Stimulated activated memory B cell treated with anti-CD40 and anti-IgM and Interleukin-4, amounts not matched to agents 10 μg/mL and 1 μg/mL and 100 μg/mL, for 72 hours (primary cell): ENCODE measurements at regions not wholly inside any gene's neighbourhood (a gene's known extent, or its start where the extent isn't known, plus 50 kb on each side); places are given as distances from the start of the nearest gene placed in this dataset.

ENCODE experiments used
- ATAC-seq: fragments of 150-1000 bp; cut with Tn5 transposase; 2 replicates; pipeline ENCODE4 v1.10.0; 2021
- H3K27ac Mint-ChIP-seq: one replicate; pipeline ENCODE4 v1.8.0; 2022; ENCODE audit warnings: mild to moderate bottlenecking, mixed read lengths
- H3K27me3 Mint-ChIP-seq: one replicate; pipeline ENCODE4 v1.8.0; 2022; ENCODE audit warnings: mixed read lengths
- H3K36me3 Mint-ChIP-seq: one replicate; pipeline ENCODE4 v1.8.0; 2022; ENCODE audit warnings: mixed read lengths
- H3K4me1 Mint-ChIP-seq: one replicate; pipeline ENCODE4 v1.8.0; 2022; ENCODE audit warnings: mixed read lengths
- H3K4me3 Mint-ChIP-seq: one replicate; pipeline ENCODE4 v1.8.0; 2022; ENCODE audit warnings: mild to moderate bottlenecking, moderate library complexity, mixed read lengths
- H3K9me3 Mint-ChIP-seq: one replicate; pipeline ENCODE4 v1.8.0; 2022; ENCODE audit warnings: mixed read lengths

DNA sequence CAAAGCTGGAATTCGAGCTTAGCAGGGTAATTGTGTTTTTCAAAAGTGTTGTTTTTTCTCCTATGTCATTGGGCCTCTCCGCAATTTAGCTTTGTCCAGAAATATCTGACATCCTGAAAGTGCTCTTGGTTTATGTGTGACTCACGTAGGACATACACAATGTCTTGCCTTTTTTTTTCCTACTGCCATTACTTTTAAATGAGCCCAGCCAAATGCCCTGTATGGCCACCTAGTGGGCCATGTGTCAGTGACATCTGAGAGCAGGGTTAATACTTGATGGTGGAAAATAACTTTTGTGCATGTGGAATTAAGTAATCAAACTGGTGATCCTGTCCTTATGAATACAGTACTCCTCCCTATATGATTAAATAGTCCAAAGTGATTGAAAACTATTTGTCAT is 1411.1 kb upstream of the TENM3 start:
- Mint-ChIP-seq H3K4me1 (no peaks in the 10 kb centered on the region), H3K27ac (no peak overlapping the region), H3K4me3 (no peak overlapping the region), H3K36me3 (no peaks in the 10 kb centered on the region), H3K9me3 (peaks cover 3% of the 10 kb centered on the region), H3K27me3 (no peaks in the 10 kb centered on the region)
- ATAC-seq = no peak

DNA sequence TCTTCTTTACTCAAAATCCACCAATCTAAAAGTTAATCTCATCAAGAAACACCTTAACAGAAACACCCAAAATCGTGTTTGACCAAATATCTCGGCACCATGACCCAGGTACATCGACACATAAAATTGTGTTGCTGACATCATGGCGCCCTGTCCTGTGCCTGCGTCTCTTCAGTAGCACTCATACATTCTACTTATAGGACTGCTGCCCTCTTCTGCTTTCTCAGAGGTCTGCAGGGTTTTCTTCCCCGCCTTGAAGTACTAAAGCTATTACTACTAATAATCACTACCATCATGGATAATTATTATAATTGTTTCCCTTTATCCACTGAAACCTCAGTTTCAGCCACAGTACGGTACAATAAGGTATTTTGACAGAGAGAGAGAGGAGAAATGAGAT is 1403.1 kb upstream of the TENM3 start:
- ATAC-seq = no peak
- no peak overlapping the region for H3K27ac Mint-ChIP-seq
- H3K4me1 Mint-ChIP-seq = no peaks in the 10 kb centered on the region
- no peak overlapping the region for H3K4me3 Mint-ChIP-seq
- H3K36me3 Mint-ChIP-seq = no peaks in the 10 kb centered on the region
- H3K9me3 Mint-ChIP-seq = peaks cover 3% of the 10 kb centered on the region
- no peaks in the 10 kb centered on the region for H3K27me3 Mint-ChIP-seq

DNA sequence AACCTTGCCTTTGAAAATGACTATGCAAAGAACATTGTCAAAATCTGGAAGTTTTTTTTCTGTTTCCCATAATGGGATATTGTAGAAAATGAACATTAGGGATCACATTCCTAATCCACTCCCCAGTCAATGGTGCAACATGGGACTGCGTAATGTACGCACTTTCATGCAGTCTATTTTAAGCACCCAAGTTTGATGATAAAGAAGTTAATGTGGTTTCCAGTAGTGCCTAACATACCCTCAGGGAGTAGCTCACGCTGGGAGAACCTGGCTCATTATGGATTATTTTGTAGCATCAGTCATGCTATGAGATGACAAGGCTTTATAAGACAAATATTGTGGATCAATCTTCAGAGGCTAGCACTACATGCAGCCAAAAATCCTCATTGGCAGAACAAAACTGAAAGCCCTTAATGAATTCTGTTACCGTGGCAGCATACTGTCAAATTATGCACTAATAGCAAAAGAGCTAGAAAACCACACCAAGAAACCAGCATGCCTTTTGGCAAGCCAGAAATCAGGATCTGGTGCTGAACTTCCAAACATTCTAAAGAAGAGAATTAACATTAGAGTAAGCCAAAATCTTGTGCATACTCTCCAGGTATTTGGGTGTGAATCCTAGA is 1392.8 kb upstream of the TENM3 start:
- ATAC-seq = no peak
- no peaks in the 10 kb centered on the region for H3K27me3 Mint-ChIP-seq
- H3K4me3 Mint-ChIP-seq = no peak overlapping the region

DNA sequence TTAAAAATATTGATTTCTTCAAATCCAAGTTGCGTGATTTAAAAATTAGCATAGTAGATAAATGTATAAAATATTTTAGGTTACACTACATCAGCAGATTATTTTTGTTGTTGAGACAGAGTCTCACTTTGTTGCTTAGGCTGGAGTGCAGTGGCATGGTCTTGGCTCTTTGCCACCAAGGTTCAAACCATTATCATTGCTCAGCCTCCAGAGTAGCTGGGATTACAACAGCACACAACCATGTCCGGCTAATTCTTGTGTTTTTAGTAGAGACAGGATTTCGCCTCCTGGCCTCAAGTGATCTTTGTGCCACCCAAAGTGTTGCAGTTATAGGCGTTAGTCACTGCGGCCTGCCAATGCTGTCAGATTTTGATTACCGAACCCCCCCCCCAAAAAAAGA is 1390.5 kb upstream of the TENM3 start:
- Mint-ChIP-seq H3K27me3 (no peaks in the 10 kb centered on the region), H3K9me3 (peaks cover 5% of the 10 kb centered on the region), H3K4me1 (no peaks in the 10 kb centered on the region), H3K27ac (no peak overlapping the region), H3K36me3 (no peaks in the 10 kb centered on the region), H3K4me3 (no peak overlapping the region)
- no peak for ATAC-seq

More for the DNA sequence above, 1392.8 kb upstream of the TENM3 start:
- Mint-ChIP-seq H3K9me3 (no peaks in the 10 kb centered on the region), H3K4me1 (no peaks in the 10 kb centered on the region), H3K27ac (no peak overlapping the region), H3K36me3 (no peaks in the 10 kb centered on the region)

DNA sequence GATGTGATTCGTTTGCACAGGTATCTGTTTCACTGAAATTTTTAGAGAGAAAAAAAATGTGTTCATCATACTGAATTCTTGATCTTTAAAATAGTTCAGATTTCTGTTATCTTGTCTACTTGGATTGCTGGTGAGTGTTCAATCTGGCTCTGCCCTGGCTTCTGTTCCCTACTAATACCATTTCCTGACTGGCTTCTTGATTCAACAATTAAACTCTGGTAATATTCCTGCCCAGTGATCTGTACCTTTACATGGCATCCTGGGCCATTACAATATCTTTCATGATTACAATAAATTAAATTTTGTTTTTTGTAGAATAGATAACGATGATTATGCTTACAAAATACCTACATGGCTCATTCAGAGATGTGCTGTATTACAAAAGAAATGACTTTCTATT is 1388.0 kb upstream of the TENM3 start:
- Mint-ChIP-seq H3K9me3 (peaks cover 8% of the 10 kb centered on the region), H3K27ac (no peak overlapping the region), H3K4me1 (no peaks in the 10 kb centered on the region), H3K27me3 (no peaks in the 10 kb centered on the region), H3K36me3 (no peaks in the 10 kb centered on the region), H3K4me3 (no peak overlapping the region)
- ATAC-seq = no peak

DNA sequence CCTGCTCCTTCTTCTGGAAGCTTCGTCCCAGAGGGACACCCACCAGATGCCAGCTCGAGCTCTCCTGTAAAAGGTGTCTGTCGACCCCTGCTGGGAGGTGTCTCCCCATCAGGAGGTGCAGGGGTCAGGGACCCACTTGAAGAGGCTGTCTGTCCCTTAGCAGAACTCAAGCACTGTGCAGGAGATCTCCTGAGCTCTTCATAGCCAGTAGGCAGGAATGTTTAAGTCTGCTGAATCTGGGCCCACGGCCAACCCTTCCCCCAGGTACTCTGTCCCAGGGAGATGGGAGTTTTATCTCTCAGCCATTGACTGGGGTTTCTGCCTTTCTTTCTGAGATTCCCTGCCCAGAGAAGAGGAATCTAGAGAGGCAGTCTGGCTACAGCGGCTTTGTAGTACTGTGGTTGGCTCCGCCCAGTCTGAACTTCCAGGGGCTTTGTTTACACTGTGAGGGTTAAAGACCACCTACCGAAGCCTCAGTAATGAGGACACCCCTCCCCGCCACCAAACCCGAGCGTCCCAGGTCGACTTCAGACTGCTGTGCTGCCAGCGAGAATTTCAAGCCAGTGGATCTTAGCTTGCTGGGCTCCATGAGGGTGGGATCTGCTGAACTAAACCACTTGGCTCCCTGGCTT is 1383.0 kb upstream of the TENM3 start:
- H3K36me3 Mint-ChIP-seq = no peaks in the 10 kb centered on the region
- peaks cover 14% of the 10 kb centered on the region for H3K9me3 Mint-ChIP-seq
- H3K27me3 Mint-ChIP-seq = no peaks in the 10 kb centered on the region

DNA sequence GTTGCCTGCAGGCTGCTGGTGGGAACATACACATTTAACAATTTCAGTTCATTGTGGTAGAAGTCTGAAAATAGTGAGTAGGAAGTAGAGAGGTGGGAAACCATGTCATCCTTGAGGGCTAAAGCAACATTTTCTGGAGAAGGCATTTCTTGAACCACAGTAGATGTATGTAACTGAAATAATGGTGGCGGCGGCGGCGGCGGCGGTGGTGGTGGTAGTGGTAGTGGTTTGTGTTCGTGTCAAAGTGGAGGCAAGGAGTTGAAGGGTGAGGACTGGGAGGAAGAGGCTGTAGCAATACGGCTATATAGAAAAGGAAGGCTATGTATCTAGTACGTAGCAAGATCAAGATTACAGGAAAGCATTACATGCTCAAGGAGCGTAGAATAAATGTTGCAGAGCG is 1381.6 kb upstream of the TENM3 start:
- Mint-ChIP-seq H3K4me3 (no peak overlapping the region), H3K27me3 (no peaks in the 10 kb centered on the region), H3K27ac (no peak overlapping the region), H3K4me1 (no peaks in the 10 kb centered on the region), H3K9me3 (peaks cover 14% of the 10 kb centered on the region), H3K36me3 (no peaks in the 10 kb centered on the region)
- ATAC-seq = no peak

More for the DNA sequence above, 1383.0 kb upstream of the TENM3 start:
- Mint-ChIP-seq H3K27ac (no peak overlapping the region), H3K4me1 (no peaks in the 10 kb centered on the region), H3K4me3 (no peak overlapping the region)
- ATAC-seq = no peak

DNA sequence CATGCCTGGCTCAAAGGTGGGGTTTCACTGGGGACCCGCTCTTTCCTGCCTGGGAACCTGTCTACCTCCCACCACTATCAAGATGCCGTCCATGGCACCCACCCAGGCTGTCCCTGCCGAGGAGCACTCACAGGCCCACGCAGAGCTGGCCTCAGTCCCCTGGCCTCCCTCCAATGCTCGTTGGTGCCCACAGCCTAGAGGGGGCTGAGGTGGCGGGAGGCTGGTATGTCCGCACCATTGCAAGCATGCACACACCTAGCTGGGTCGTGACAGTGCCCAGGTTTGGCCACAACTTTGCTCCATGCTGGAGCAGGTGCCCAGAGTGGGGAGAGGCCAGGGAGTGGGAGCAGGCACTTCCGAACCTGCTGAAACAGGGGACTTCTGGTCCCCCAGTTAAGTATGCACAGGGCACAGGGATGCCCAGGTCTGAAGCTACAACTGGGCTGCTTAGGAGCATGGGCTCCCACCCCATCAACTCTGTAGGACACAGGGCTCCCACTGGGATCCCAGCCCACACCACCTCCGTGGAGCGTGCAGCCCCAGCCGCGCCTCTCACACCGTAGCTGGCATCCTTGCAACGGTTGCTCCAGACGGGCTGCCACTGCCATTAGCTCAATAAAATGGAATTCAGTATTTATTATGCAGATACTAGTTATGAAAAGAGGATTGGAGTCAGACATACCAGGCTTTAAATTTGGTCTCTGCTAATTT is 1376.1 kb upstream of the TENM3 start:
- no peak overlapping the region for H3K4me3 Mint-ChIP-seq
- no peaks in the 10 kb centered on the region for H3K4me1 Mint-ChIP-seq
- H3K9me3 Mint-ChIP-seq = peaks cover 7% of the 10 kb centered on the region
- no peak overlapping the region for H3K27ac Mint-ChIP-seq
- no peaks in the 10 kb centered on the region for H3K27me3 Mint-ChIP-seq
- H3K36me3 Mint-ChIP-seq = no peaks in the 10 kb centered on the region
- peak; percentile 36 for ATAC-seq

DNA sequence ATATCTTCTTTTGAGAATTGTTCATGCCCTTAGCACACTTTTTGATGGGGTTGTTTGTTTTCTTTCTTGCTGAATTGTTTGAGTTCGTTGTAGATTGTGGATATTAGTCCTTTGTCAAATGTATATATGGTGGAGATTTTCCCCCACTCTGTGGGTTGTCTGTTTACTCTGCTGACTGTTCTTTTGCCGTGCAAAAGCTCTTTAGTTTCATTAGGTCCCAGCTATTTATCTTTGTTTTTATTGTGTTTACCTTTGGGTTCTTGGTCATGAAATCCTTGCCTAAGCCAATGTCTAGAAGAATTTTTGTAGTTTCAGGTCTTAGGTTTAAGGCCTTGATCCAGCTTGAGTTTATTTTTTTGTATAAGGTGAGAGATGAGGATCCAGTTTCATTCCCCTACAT is 1372.6 kb upstream of the TENM3 start:
- H3K9me3 Mint-ChIP-seq = peaks cover 12% of the 10 kb centered on the region
- no peak overlapping the region for H3K27ac Mint-ChIP-seq
- H3K4me1 Mint-ChIP-seq = no peaks in the 10 kb centered on the region
- no peak for ATAC-seq
- no peaks in the 10 kb centered on the region for H3K36me3 Mint-ChIP-seq
- H3K4me3 Mint-ChIP-seq = no peak overlapping the region
- no peaks in the 10 kb centered on the region for H3K27me3 Mint-ChIP-seq

DNA sequence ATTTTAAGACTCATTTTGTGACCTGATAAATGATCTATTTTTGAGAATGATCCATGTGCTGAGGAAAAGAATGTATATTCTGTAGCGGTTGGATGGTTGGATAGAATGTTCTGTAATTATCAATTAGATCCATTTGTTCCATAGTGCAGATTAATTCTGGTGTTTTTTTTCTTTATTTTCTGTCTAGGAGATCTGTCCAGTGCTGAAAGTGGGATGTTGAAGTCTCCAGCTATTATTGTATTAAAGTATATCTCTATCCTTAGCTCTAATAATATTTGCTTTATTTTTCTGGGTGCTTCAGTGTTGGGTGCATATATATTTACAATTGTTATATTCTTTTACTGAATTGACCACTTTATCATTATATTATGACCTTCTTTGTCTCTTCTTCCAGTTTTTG is 1344.9 kb upstream of the TENM3 start:
- peaks cover 5% of the 10 kb centered on the region for H3K9me3 Mint-ChIP-seq
- no peak overlapping the region for H3K27ac Mint-ChIP-seq
- H3K4me3 Mint-ChIP-seq = no peak overlapping the region
- no peak for ATAC-seq
- H3K27me3 Mint-ChIP-seq = no peaks in the 10 kb centered on the region
- no peaks in the 10 kb centered on the region for H3K4me1 Mint-ChIP-seq
- H3K36me3 Mint-ChIP-seq = no peaks in the 10 kb centered on the region

DNA sequence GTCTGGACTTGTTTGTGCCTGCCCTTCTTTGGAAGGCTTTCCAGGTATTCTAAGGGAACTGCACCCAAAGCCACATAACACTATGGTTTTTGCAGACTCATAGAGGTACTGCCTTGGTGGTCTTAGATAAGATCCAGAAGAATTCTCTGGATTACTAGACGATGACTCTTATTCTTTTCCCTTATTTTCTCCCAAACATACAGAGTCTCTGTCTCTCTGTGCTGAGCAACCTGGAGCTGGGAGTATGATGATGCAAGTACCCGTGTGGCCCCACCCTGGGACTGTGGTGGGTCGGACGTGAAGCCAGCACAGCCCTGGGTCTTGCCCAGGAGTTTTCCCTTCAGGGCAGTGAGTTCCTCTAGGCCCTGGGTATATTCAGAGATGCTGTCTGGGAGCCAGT is 1342.4 kb upstream of the TENM3 start:
- no peaks in the 10 kb centered on the region for H3K27me3 Mint-ChIP-seq
- no peak for ATAC-seq
- H3K27ac Mint-ChIP-seq = no peak overlapping the region
- no peak overlapping the region for H3K4me3 Mint-ChIP-seq
- no peaks in the 10 kb centered on the region for H3K4me1 Mint-ChIP-seq
- no peaks in the 10 kb centered on the region for H3K36me3 Mint-ChIP-seq
- peaks cover 5% of the 10 kb centered on the region for H3K9me3 Mint-ChIP-seq

DNA sequence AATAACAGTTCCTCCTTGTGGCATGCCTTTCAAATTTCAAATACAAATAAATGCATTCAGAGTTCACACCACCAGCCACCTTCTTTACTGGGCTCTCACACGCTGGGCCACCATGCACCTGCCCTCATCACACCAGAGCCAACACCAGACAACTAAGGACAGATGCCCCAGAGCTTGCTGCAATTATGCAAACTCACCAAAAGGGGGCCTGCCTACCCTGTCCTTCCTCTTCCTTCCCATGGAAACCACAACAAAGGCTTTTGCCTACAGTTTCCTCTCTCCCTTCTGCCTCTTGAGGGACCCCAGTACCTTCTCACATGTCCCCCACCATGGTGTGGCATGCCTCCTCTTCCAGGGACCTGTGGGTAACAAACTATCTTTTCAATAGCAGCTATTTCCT is 1333.9 kb upstream of the TENM3 start:
- ATAC-seq = no peak
- no peaks in the 10 kb centered on the region for H3K27me3 Mint-ChIP-seq

DNA sequence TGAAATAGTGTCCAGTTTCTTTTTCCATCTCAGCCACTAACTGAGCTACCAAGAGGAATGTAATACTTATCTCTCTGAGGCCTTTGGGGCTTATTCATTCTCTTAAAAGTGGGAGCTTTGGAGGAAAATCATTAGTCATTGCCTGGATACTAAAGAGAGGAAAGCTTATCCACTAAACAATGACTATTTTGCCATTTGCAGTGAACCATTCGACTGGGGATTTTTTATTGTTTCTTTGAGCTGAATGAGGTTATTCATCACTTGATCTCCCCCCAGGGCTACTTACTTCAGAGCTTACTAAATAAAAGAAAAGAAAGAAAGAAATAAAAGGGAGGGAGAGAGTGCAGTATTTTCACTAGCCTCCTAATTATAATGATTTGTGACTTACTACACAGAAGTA is 1329.5 kb upstream of the TENM3 start:
- peaks cover 6% of the 10 kb centered on the region for H3K9me3 Mint-ChIP-seq
- H3K4me3 Mint-ChIP-seq = no peak overlapping the region
- H3K4me1 Mint-ChIP-seq = no peaks in the 10 kb centered on the region
- no peaks in the 10 kb centered on the region for H3K36me3 Mint-ChIP-seq
- H3K27me3 Mint-ChIP-seq = no peaks in the 10 kb centered on the region
- ATAC-seq = no peak
- H3K27ac Mint-ChIP-seq = no peak overlapping the region

More for the DNA sequence above, 1333.9 kb upstream of the TENM3 start:
- H3K4me1 Mint-ChIP-seq = no peaks in the 10 kb centered on the region
- H3K36me3 Mint-ChIP-seq = no peaks in the 10 kb centered on the region
- peaks cover 6% of the 10 kb centered on the region for H3K9me3 Mint-ChIP-seq
- no peak overlapping the region for H3K27ac Mint-ChIP-seq
- H3K4me3 Mint-ChIP-seq = no peak overlapping the region

DNA sequence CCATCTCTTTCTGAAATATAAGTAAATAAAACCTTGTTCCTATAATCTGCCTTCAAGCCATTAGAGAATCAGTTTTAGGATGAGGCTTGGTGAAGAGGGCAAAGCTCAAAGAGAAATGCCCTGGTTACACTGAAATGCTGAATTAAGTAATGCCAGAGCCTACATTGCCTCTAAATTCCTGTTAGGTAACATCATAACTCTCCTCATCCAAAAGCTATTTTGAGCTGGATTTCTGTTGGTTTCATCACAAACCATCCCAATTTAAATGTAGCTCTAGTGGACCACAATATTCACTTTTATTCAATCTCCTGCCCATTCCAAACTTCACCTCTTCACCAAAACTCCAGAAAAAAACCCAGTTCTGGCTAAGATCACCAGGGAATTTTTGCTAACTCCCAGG is 1319.7 kb upstream of the TENM3 start:
- no peaks in the 10 kb centered on the region for H3K27me3 Mint-ChIP-seq
- no peaks in the 10 kb centered on the region for H3K4me1 Mint-ChIP-seq
- H3K27ac Mint-ChIP-seq = no peak overlapping the region
- no peak overlapping the region for H3K4me3 Mint-ChIP-seq
- H3K9me3 Mint-ChIP-seq = no peaks in the 10 kb centered on the region
- ATAC-seq = no peak
- H3K36me3 Mint-ChIP-seq = no peaks in the 10 kb centered on the region

DNA sequence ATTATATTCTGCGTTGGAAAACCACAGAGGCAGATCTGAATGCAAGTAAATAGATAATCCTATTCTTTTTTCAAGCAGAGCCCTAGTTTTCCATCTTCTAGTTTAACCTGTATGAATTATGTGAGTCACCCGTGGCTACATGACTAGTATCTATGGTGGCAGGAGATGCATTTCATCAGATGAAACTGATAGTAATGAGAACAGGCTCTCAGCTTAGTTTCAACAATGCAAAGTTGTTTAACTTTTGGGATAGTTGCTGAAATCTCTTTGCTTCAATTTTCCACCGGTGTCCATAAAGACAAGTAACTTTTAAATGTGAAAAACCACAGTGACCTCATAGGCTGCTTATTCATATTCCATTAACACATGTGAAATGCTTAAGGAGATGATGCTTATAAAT is 1317.4 kb upstream of the TENM3 start:
- Mint-ChIP-seq H3K27ac (no peak overlapping the region), H3K36me3 (no peaks in the 10 kb centered on the region), H3K27me3 (no peaks in the 10 kb centered on the region), H3K9me3 (no peaks in the 10 kb centered on the region), H3K4me3 (no peak overlapping the region), H3K4me1 (no peaks in the 10 kb centered on the region)
- no peak for ATAC-seq

DNA sequence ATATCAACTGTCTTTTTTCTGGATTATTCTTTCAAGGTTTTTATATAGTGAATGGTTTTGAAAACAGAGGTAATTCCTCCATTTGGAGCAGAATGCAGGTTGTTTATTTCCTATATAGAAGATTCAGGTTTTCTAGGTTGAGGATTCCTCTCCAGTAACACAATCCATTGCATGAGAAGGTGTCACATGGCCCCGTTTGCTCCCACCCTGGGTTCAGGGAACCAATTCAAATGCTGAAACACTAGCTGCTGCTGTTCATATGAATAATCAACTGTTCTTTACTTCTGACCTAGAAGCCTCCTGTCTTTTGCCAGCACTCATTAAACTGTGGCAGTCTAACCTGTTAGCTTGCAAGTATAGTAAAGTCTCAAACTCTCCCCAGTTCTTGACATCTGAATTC is 1316.9 kb upstream of the TENM3 start:
- H3K4me3 Mint-ChIP-seq = no peak overlapping the region
- no peaks in the 10 kb centered on the region for H3K9me3 Mint-ChIP-seq
- ATAC-seq = no peak
- no peaks in the 10 kb centered on the region for H3K27me3 Mint-ChIP-seq
- H3K4me1 Mint-ChIP-seq = no peaks in the 10 kb centered on the region
- no peak overlapping the region for H3K27ac Mint-ChIP-seq
- H3K36me3 Mint-ChIP-seq = no peaks in the 10 kb centered on the region
